NCI-H748 (cell line): ENCODE measurements at regions not wholly inside any gene's neighbourhood (a gene's known extent, or its start where the extent isn't known, plus 50 kb on each side); places are given as distances from the start of the nearest gene placed in this dataset.

Experiments
- DNase-seq: peaks from one replicate; lab custom pipeline; 2025; ENCODE audit not compliant: unreplicated experiment; lab: John Stamatoyannopoulos, UW

GRCh38 chr5:82622205-82622604 lies 344.1 kb upstream of the RPS23 start:
- DNase-seq: no peak

GRCh38 chr5:82620957-82621600 lies 342.9 kb upstream of the RPS23 start:
- no peak for DNase-seq

GRCh38 chr5:82619097-82619496 lies 340.9 kb upstream of the RPS23 start:
- no peak for DNase-seq

- DNase-seq: no peak
Measured at GRCh38 chr5:82614706-82615105, 336.6 kb upstream of the RPS23 start.

GRCh38 chr5:82613891-82614290 lies 335.7 kb upstream of the RPS23 start:
- DNase-seq: no peak

GRCh38 chr5:82610686-82611085 lies 332.5 kb upstream of the RPS23 start:
- DNase-seq: no peak

GRCh38 chr5:82605441-82605973 lies 327.4 kb upstream of the RPS23 start:
- no peak for DNase-seq

- no peak for DNase-seq
Measured at GRCh38 chr5:82603033-82603987, 325.2 kb upstream of the RPS23 start.

- DNase-seq: no peak
Measured at GRCh38 chr5:82601861-82602260, 323.7 kb upstream of the RPS23 start.

GRCh38 chr5:82601077-82601476 lies 322.9 kb upstream of the RPS23 start:
- DNase-seq: no peak

- DNase-seq: no peak
Measured at GRCh38 chr5:82599692-82600091, 321.5 kb upstream of the RPS23 start.

- DNase-seq: no peak
Measured at GRCh38 chr5:82599030-82599429, 320.9 kb upstream of the RPS23 start.

GRCh38 chr5:82597437-82597836 lies 319.3 kb upstream of the RPS23 start:
- peak; percentile 19 for DNase-seq

- no peak for DNase-seq
Measured at GRCh38 chr5:82596451-82596850, 318.3 kb upstream of the RPS23 start.

GRCh38 chr5:82595113-82595512 lies 317.0 kb upstream of the RPS23 start:
- DNase-seq: peak; percentile 96

GRCh38 chr5:82594097-82594496 lies 315.9 kb upstream of the RPS23 start:
- no peak for DNase-seq

GRCh38 chr5:82593481-82593880 lies 315.3 kb upstream of the RPS23 start:
- DNase-seq: no peak

- no peak for DNase-seq
Measured at GRCh38 chr5:82591021-82591515, 312.9 kb upstream of the RPS23 start.

- no peak for DNase-seq
Measured at GRCh38 chr5:82590112-82590511, 312.0 kb upstream of the RPS23 start.

- no peak for DNase-seq
Measured at GRCh38 chr5:82586661-82587310, 308.6 kb upstream of the RPS23 start.

GRCh38 chr5:82586181-82586580 lies 308.0 kb upstream of the RPS23 start:
- DNase-seq: no peak
